OCI-LY1 (cell line): ENCODE measurements at regions not wholly inside any gene's neighbourhood (a gene's known extent, or its start where the extent isn't known, plus 50 kb on each side); places are given as distances from the start of the nearest gene placed in this dataset.

ENCODE experiments used
- H2AFZ ChIP-seq: fragments of 200-600 bp; sonication (generic), shearing (Covaris generic); 2 replicates; pipeline ENCODE4 v1.6.0; 2014; ENCODE audit warnings: antibody characterized with exemption, mild to moderate bottlenecking, low read length
- H3F3A ChIP-seq: fragments of 200-600 bp; sonication (generic), shearing (Covaris generic); 2 replicates; pipeline ENCODE4 v1.6.0; 2014; ENCODE audit warnings: mild to moderate bottlenecking, antibody characterized with exemption, low read length, moderate library complexity; ENCODE audit not compliant: insufficient read depth
- H3K27ac ChIP-seq: fragments of 200-600 bp; sonication (generic); 2 replicates; pipeline ENCODE4 v1.5.1; 2014; ENCODE audit warnings: low read length, mixed run types, mild to moderate bottlenecking, low read depth; ENCODE audit not compliant: poor library complexity, severe bottlenecking
- H3K27me3 ChIP-seq: fragments of 200-600 bp; sonication (generic); 2 replicates; pipeline ENCODE4 v1.6.0; 2014; ENCODE audit warnings: antibody characterized with exemption, mild to moderate bottlenecking, low read length, moderate library complexity; ENCODE audit not compliant: insufficient read depth
- H3K36me3 ChIP-seq: fragments of 200-600 bp; sonication (generic); 2 replicates; pipeline ENCODE4 v1.6.1; 2014; ENCODE audit warnings: mild to moderate bottlenecking, antibody characterized with exemption, low read length, moderate library complexity, mixed read lengths; ENCODE audit not compliant: insufficient read depth
- H3K4me1 ChIP-seq: fragments of 200-600 bp; sonication (generic); 2 replicates; pipeline ENCODE4 v1.5.1; 2014; ENCODE audit warnings: mild to moderate bottlenecking, low read length, moderate library complexity; ENCODE audit not compliant: insufficient read depth, severe bottlenecking
- H3K4me2 ChIP-seq: fragments of 200-600 bp; sonication (generic), shearing (Covaris generic); 2 replicates; pipeline ENCODE4 v1.6.1; 2014; ENCODE audit warnings: low read length
- H3K4me3 ChIP-seq: fragments of 200-600 bp; sonication (generic); 2 replicates; pipeline ENCODE4 v1.5.1; 2014; ENCODE audit warnings: low read length, low read depth, mild to moderate bottlenecking, mixed read lengths; ENCODE audit not compliant: poor library complexity, severe bottlenecking
- H3K79me2 ChIP-seq: fragments of 200-600 bp; shearing (Covaris generic); 2 replicates; pipeline ENCODE4 v1.6.1; 2016; ENCODE audit warnings: mixed run types, low read length, mixed read lengths; ENCODE audit not compliant: insufficient read depth
- H3K9ac ChIP-seq: fragments of 200-600 bp; sonication (generic), shearing (Covaris generic); 2 replicates; pipeline ENCODE4 v1.6.1; 2014; ENCODE audit warnings: mild to moderate bottlenecking, low read length, mixed read lengths
- H3K9me2 ChIP-seq: fragments of 200-600 bp; sonication (generic), shearing (Covaris generic); 2 replicates; pipeline ENCODE4 v1.6.1; 2014; ENCODE audit warnings: low read depth, mild to moderate bottlenecking, low read length, mixed read lengths
- H3K9me3 ChIP-seq: fragments of 200-600 bp; shearing (Covaris generic); 2 replicates; pipeline ENCODE4 v1.6.1; 2014; ENCODE audit warnings: low read length, mixed read lengths
- H4K20me1 ChIP-seq: fragments of 200-600 bp; sonication (generic), shearing (Covaris generic); 2 replicates; pipeline ENCODE4 v1.6.0; 2016; ENCODE audit warnings: mild to moderate bottlenecking, low read length; ENCODE audit not compliant: insufficient read depth
- CTCF ChIP-seq: fragments of 200-600 bp; sonication (generic), shearing (Covaris generic); IDR thresholded peaks from 2 replicates; pipeline ENCODE4 v1.5.1; 2017; ENCODE audit warnings: mild to moderate bottlenecking, antibody characterized with exemption, low read length, moderate library complexity, mixed read lengths
- EZH2 ChIP-seq: fragments of 200-600 bp; sonication (generic), shearing (Covaris generic); IDR thresholded peaks from 2 replicates; pipeline ENCODE4 v1.8.0; 2017; ENCODE audit warnings: borderline replicate concordance, mixed run types, mild to moderate bottlenecking, antibody characterized with exemption, low read length, moderate library complexity, mixed read lengths

GRCh38 chr1:104973516-104973915 lies 1223.8 kb downstream of the AMY1C start:
- TF ChIP-seq CTCF, result no peak
- no peak for TF ChIP-seq EZH2
- Histone ChIP-seq H3K9me2 (no peaks in the 10 kb centered on the region), H2AFZ (peak overlapping the region; percentile 80; the same call in 1 of the 2 replicates), H3K4me2 (no peak overlapping the region), H3K27me3 (no peaks in the 10 kb centered on the region), H3K9me3 (no peaks in the 10 kb centered on the region), H3K27ac (no peak overlapping the region), H3K4me3 (no peak overlapping the region), H3F3A (0 out of 2 replicates have a peak, but pooled peaks cover 3% of the 10 kb centered on the region), H4K20me1 (no peaks in the 10 kb centered on the region), H3K79me2 (no peaks in the 10 kb centered on the region), H3K4me1 (no peaks in the 10 kb centered on the region), H3K36me3 (no peaks in the 10 kb centered on the region), H3K9ac (no peak overlapping the region)

GRCh38 chr1:104979651-104980050 lies 1230.0 kb downstream of the AMY1C start:
- Histone ChIP-seq H4K20me1 (no peaks in the 10 kb centered on the region), H3K27me3 (no peaks in the 10 kb centered on the region)

GRCh38 chr1:104987210-104987609 lies 1237.5 kb downstream of the AMY1C start:
- no peak for TF ChIP-seq CTCF
- TF ChIP-seq EZH2, result no peak
- Histone ChIP-seq H3K79me2 (no peaks in the 10 kb centered on the region), H3K9me3 (peaks cover 4% of the 10 kb centered on the region; the same call in 1 of the 2 replicates), H3K27me3 (no peaks in the 10 kb centered on the region), H3K36me3 (no peaks in the 10 kb centered on the region), H3K4me3 (no peak overlapping the region), H3K27ac (no peak overlapping the region), H3K4me1 (peaks cover 15% of the 10 kb centered on the region), H3K4me2 (no peak overlapping the region), H2AFZ (no peak overlapping the region; the same call in 1 of the 2 replicates), H4K20me1 (no peaks in the 10 kb centered on the region), H3K9me2 (no peaks in the 10 kb centered on the region), H3F3A (0 out of 2 replicates have a peak, but pooled peaks cover 4% of the 10 kb centered on the region), H3K9ac (no peak overlapping the region)

More at GRCh38 chr1:104979651-104980050, 1230.0 kb downstream of the AMY1C start:
- H3K79me2 ChIP-seq, result no peaks in the 10 kb centered on the region
- H3K4me3 ChIP-seq, result no peak overlapping the region
- no peak overlapping the region for H2AFZ ChIP-seq
- H3K4me2 ChIP-seq, result no peak overlapping the region
- TF ChIP-seq EZH2 (no peak), CTCF (no peak)
- no peaks in the 10 kb centered on the region for H3K9me2 ChIP-seq
- peaks cover 1% of the 10 kb centered on the region; the same call in 1 of the 2 replicates for H3K9me3 ChIP-seq
- H3K4me1 ChIP-seq, result no peaks in the 10 kb centered on the region
- 0 out of 2 replicates have a peak, but pooled peaks cover 4% of the 10 kb centered on the region for H3F3A ChIP-seq
- H3K9ac ChIP-seq, result no peak overlapping the region
- no peaks in the 10 kb centered on the region for H3K36me3 ChIP-seq
- no peak overlapping the region for H3K27ac ChIP-seq
